H9 (cell line): ENCODE measurements at regions not wholly inside any gene's neighbourhood (a gene's known extent, or its start where the extent isn't known, plus 50 kb on each side); places are given as distances from the start of the nearest gene placed in this dataset.

ENCODE experiments used
- DNase-seq: peaks from one replicate; pipeline ENCODE4 v3.0.0-alpha.2; 2017
- H2AFZ ChIP-seq: one replicate; pipeline ENCODE4 v1.6.1; 2013; ENCODE audit warnings: mild to moderate bottlenecking, low read length, control low read depth, moderate library complexity
- H2AK5ac ChIP-seq: 2 replicates; pipeline ENCODE4 v1.6.1; 2013; ENCODE audit warnings: low read length, control low read depth, mixed read lengths; ENCODE audit not compliant: insufficient read length
- H2BK120ac ChIP-seq: one replicate; pipeline ENCODE4 v1.6.1; 2013; ENCODE audit warnings: low read depth, mild to moderate bottlenecking, low read length, control low read depth, inconsistent platforms; ENCODE audit not compliant: poor library complexity, severe bottlenecking
- H2BK12ac ChIP-seq: 2 replicates; pipeline ENCODE4 v1.6.1; 2013; ENCODE audit warnings: low read length, control low read depth, mixed read lengths, low read depth; ENCODE audit not compliant: insufficient read length
- H2BK15ac ChIP-seq: 2 replicates; pipeline ENCODE4 v1.6.1; 2013; ENCODE audit warnings: low read depth, low read length, control low read depth
- H2BK20ac ChIP-seq: one replicate; pipeline ENCODE4 v1.6.1; 2013; ENCODE audit warnings: low read depth, mild to moderate bottlenecking, low read length, control low read depth, inconsistent platforms; ENCODE audit not compliant: poor library complexity, severe bottlenecking
- H2BK5ac ChIP-seq: 2 replicates; pipeline ENCODE4 v1.6.1; 2013; ENCODE audit warnings: low read length, control low read depth, mixed read lengths; ENCODE audit not compliant: insufficient read length
- H3K14ac ChIP-seq: 2 replicates; pipeline ENCODE4 v1.6.1; 2013; ENCODE audit warnings: low read length, control low read depth; ENCODE audit not compliant: insufficient read depth
- H3K18ac ChIP-seq: 2 replicates; pipeline ENCODE4 v1.6.1; 2013; ENCODE audit warnings: low read depth, mild to moderate bottlenecking, mixed read lengths, low read length, control low read depth; ENCODE audit not compliant: insufficient read length
- H3K23ac ChIP-seq: 2 replicates; pipeline ENCODE4 v1.6.1; 2013; ENCODE audit warnings: low read length, control low read depth, mixed read lengths, low read depth; ENCODE audit not compliant: insufficient read length
- H3K23me2 ChIP-seq: 2 replicates; pipeline ENCODE4 v1.6.1; 2013; ENCODE audit warnings: low read depth, mild to moderate bottlenecking, mixed read lengths, low read length, control low read depth; ENCODE audit not compliant: insufficient read length, poor library complexity, severe bottlenecking
- H3K27ac ChIP-seq: 2 replicates; pipeline ENCODE4 v1.5.1; 2013; ENCODE audit warnings: low read length, control low read depth, mixed read lengths, low read depth; ENCODE audit not compliant: insufficient read length
- H3K27me3 ChIP-seq: 2 replicates; pipeline ENCODE4 v1.6.1; 2013; ENCODE audit warnings: low read length, control low read depth, inconsistent platforms; ENCODE audit not compliant: insufficient read depth
- H3K4ac ChIP-seq: 2 replicates; pipeline ENCODE4 v1.6.1; 2013; ENCODE audit warnings: low read depth, mild to moderate bottlenecking, control low read depth, inconsistent platforms, low read length, moderate library complexity
- H3K4me1 ChIP-seq: 2 replicates; pipeline ENCODE4 v1.6.1; 2013; ENCODE audit warnings: low read length, control low read depth, inconsistent platforms; ENCODE audit not compliant: insufficient read depth
- H3K4me2 ChIP-seq: 2 replicates; pipeline ENCODE4 v1.6.1; 2013; ENCODE audit warnings: low read length, control low read depth, mixed read lengths; ENCODE audit not compliant: insufficient read length, insufficient read depth
- H3K56ac ChIP-seq: 2 replicates; pipeline ENCODE4 v1.6.1; 2013; ENCODE audit warnings: low read depth, mild to moderate bottlenecking, mixed read lengths, low read length, control low read depth; ENCODE audit not compliant: insufficient read length
- H3K79me1 ChIP-seq: 2 replicates; pipeline ENCODE4 v1.6.1; 2013; ENCODE audit warnings: low read depth, mild to moderate bottlenecking, moderate library complexity, low read length, control low read depth, inconsistent platforms; ENCODE audit not compliant: insufficient read depth, poor library complexity, severe bottlenecking
- H3K79me2 ChIP-seq: 2 replicates; pipeline ENCODE4 v1.6.1; 2013; ENCODE audit warnings: low read length, control low read depth, inconsistent platforms; ENCODE audit not compliant: insufficient read depth
- H3K9ac ChIP-seq: 2 replicates; pipeline ENCODE4 v1.6.1; 2013; ENCODE audit warnings: low read length, control low read depth, mixed read lengths; ENCODE audit not compliant: insufficient read length; ENCODE audit errors: extremely low read depth
- H3K9me3 ChIP-seq: one replicate; pipeline ENCODE4 v1.6.1; 2013; ENCODE audit warnings: low read depth, low read length, inconsistent platforms; ENCODE audit not compliant: control insufficient read depth
- H3T11ph ChIP-seq: one replicate; pipeline ENCODE4 v1.6.1; 2013; ENCODE audit warnings: mild to moderate bottlenecking, low read length, control low read depth, inconsistent platforms
- H4K20me1 ChIP-seq: one replicate; pipeline ENCODE4 v1.6.1; 2013; ENCODE audit not compliant: control insufficient read depth, insufficient read length, insufficient read depth
- H4K5ac ChIP-seq: 2 replicates; pipeline ENCODE4 v1.6.1; 2013; ENCODE audit warnings: low read depth, mild to moderate bottlenecking, mixed read lengths, low read length, control low read depth; ENCODE audit not compliant: insufficient read length
- H4K8ac ChIP-seq: replicated peaks from 2 replicates; pipeline ENCODE4 v1.6.1; 2013; ENCODE audit warnings: low read length, control low read depth, mixed read lengths, low read depth; ENCODE audit not compliant: insufficient read length
- H4K91ac ChIP-seq: 2 replicates; pipeline ENCODE4 v1.6.1; 2013; ENCODE audit warnings: low read depth, mild to moderate bottlenecking, moderate library complexity, mixed read lengths, low read length, control low read depth; ENCODE audit not compliant: insufficient read length
- H3K27ac Mint-ChIP-seq, 3 experiments: 2 replicates in 2 of 3; 3 replicates in 1 of 3; pipeline ENCODE4 v1.8.0; 2020 to 2021; ENCODE audit warnings: mixed read lengths in 3 of 3, mild to moderate bottlenecking in 1 of 3, moderate library complexity in 1 of 3
- H3K27me3 Mint-ChIP-seq: 2 replicates; pipeline ENCODE4 v1.8.0; 2021; ENCODE audit warnings: low read depth, mild to moderate bottlenecking, moderate library complexity, mixed read lengths
- H3K36me3 Mint-ChIP-seq, 3 experiments: 2 replicates in 2 of 3; 3 replicates in 1 of 3; pipeline ENCODE4 v1.8.0; 2020 to 2021; ENCODE audit warnings: low read depth in 3 of 3, mixed read lengths in 3 of 3; ENCODE audit not compliant: insufficient read depth in 1 of 3
- H3K4me1 Mint-ChIP-seq, 2 experiments: 2 replicates each; pipeline ENCODE4 v1.8.0; 2020; ENCODE audit warnings: mixed read lengths in 2 of 2
- H3K4me3 Mint-ChIP-seq, 2 experiments: 2 replicates in 1 of 2; 3 replicates in 1 of 2; pipeline ENCODE4 v1.8.0; 2020 to 2021; ENCODE audit warnings: mild to moderate bottlenecking in 2 of 2, mixed read lengths in 2 of 2, moderate library complexity in 1 of 2
- H3K9me3 Mint-ChIP-seq, 2 experiments: 2 replicates in 1 of 2; 3 replicates in 1 of 2; pipeline ENCODE4 v1.8.0; 2020; ENCODE audit warnings: mild to moderate bottlenecking in 2 of 2, mixed read lengths in 2 of 2, moderate library complexity in 1 of 2
- CTCF ChIP-seq: fragments of 200-600 bp; sonication (generic); conservative IDR thresholded peaks from 3 replicates; pipeline ENCODE4 v1.8.0; 2021; ENCODE audit warnings: antibody characterized with exemption, mild to moderate bottlenecking
- WGBS: extraction: QIAGEN DNeasy Blood & Tissue Kit; methylation state at CpG from one replicate; pipeline ENCODE4 v1.1.7; 2013; ENCODE audit warnings: missing lambda C conversion rate, low lambda C conversion rate, mixed read lengths; ENCODE audit not compliant: insufficient read length; ENCODE audit errors: extremely low coverage; 5-methylcytosine and 5-hydroxymethylcytosine counted together

GRCh38 chr14:87783071-87783470 lies 209.9 kb downstream of the GALC start:
- H4K20me1 ChIP-seq, result no peaks in the 10 kb centered on the region
- H2BK15ac ChIP-seq, result no peak overlapping the region
- no peak overlapping the region for H3K18ac ChIP-seq
- H2BK20ac ChIP-seq, result no peak overlapping the region
- no peak overlapping the region for H2BK120ac ChIP-seq
- no peaks in the 10 kb centered on the region for H3K79me1 ChIP-seq
- H3K9ac ChIP-seq, result no peak overlapping the region
- no peaks in the 10 kb centered on the region for H3K23me2 ChIP-seq
- no peak overlapping the region for H4K5ac ChIP-seq
- H2BK5ac ChIP-seq, result no peak overlapping the region
- no peak overlapping the region for H3K27ac Mint-ChIP-seq
- peaks cover 4 to 15% (median 11%) of the 10 kb centered on the region in 3 experiments; a peak in 5 of 7 replicates for H3K36me3 Mint-ChIP-seq
- peaks cover 9% of the 10 kb centered on the region for H3K9me3 ChIP-seq
- H3K14ac ChIP-seq, result no peak overlapping the region
- no peak overlapping the region for H3T11ph ChIP-seq
- no peak overlapping the region for H3K23ac ChIP-seq
- no peak overlapping the region for H2BK12ac ChIP-seq
- H3K56ac ChIP-seq, result no peak overlapping the region
- no peaks in the 10 kb centered on the region for H3K4me1 ChIP-seq
- no peak overlapping the region for H4K8ac ChIP-seq
- peaks cover 25 to 29% of the 10 kb centered on the region in 2 experiments for H3K9me3 Mint-ChIP-seq
- no peak for TF ChIP-seq CTCF
- no CpG with 5 or more reads among the region's 2 CpGs for WGBS
- DNase-seq, result no peak
- H3K27me3 ChIP-seq, result no peaks in the 10 kb centered on the region
- H3K27me3 Mint-ChIP-seq, result peaks cover 2% of the 10 kb centered on the region
- no peaks in the 10 kb centered on the region for H3K79me2 ChIP-seq
- H4K91ac ChIP-seq, result no peak overlapping the region
- H2AFZ ChIP-seq, result no peak overlapping the region
- no peak overlapping the region for H3K4ac ChIP-seq
- H3K4me3 Mint-ChIP-seq, result no peak overlapping the region
- no peak overlapping the region for H3K27ac ChIP-seq
- no peak overlapping the region for H2AK5ac ChIP-seq
- peaks cover under 1 to 1% of the 10 kb centered on the region in 2 experiments; a peak in 3 of 4 replicates for H3K4me1 Mint-ChIP-seq
- no peak overlapping the region for H3K4me2 ChIP-seq
